Endothelial cell (in vitro differentiated cells): ENCODE measurements at regions not wholly inside any gene's neighbourhood (a gene's known extent, or its start where the extent isn't known, plus 50 kb on each side); places are given as distances from the start of the nearest gene placed in this dataset.

ENCODE experiments used
- DNase-seq: peaks from one replicate; pipeline ENCODE4 v3.0.0; 2021; ENCODE audit warnings: low spot score
- H3K27ac Mint-ChIP-seq: one replicate; pipeline ENCODE4 v1.8.0; 2021; ENCODE audit warnings: mixed read lengths, inconsistent platforms; ENCODE audit not compliant: unreplicated experiment
- H3K27me3 Mint-ChIP-seq: one replicate; pipeline ENCODE4 v1.8.0; 2021; ENCODE audit warnings: mild to moderate bottlenecking, moderate library complexity, mixed read lengths, inconsistent platforms; ENCODE audit not compliant: unreplicated experiment
- H3K36me3 Mint-ChIP-seq: one replicate; pipeline ENCODE4 v1.8.0; 2021; ENCODE audit warnings: mild to moderate bottlenecking, low read depth, mixed read lengths, inconsistent platforms; ENCODE audit not compliant: unreplicated experiment
- H3K4me1 Mint-ChIP-seq: one replicate; pipeline ENCODE4 v1.8.0; 2021; ENCODE audit warnings: mild to moderate bottlenecking, mixed read lengths, inconsistent platforms; ENCODE audit not compliant: unreplicated experiment
- H3K4me3 Mint-ChIP-seq: one replicate; pipeline ENCODE4 v1.8.0; 2021; ENCODE audit warnings: mild to moderate bottlenecking, mixed read lengths, inconsistent platforms; ENCODE audit not compliant: unreplicated experiment
- H3K9me3 Mint-ChIP-seq: one replicate; pipeline ENCODE4 v1.8.0; 2021; ENCODE audit warnings: mixed read lengths, inconsistent platforms; ENCODE audit not compliant: unreplicated experiment
- CTCF ChIP-seq: fragments of 200-600 bp; sonication (generic); IDR thresholded peaks from one replicate; pipeline ENCODE4 v1.5.0; 2021; ENCODE audit warnings: antibody characterized with exemption; ENCODE audit not compliant: unreplicated experiment

- H3K4me3 Mint-ChIP-seq = no peak overlapping the region
- no peak overlapping the region for H3K27ac Mint-ChIP-seq
- H3K9me3 Mint-ChIP-seq = no peaks in the 10 kb centered on the region
- DNase-seq = no peak
- H3K27me3 Mint-ChIP-seq = peaks cover 5% of the 10 kb centered on the region
- H3K4me1 Mint-ChIP-seq = no peaks in the 10 kb centered on the region
- H3K36me3 Mint-ChIP-seq = no peaks in the 10 kb centered on the region
- no peak for TF ChIP-seq CTCF
Observed at GRCh38 chr7:47196737-47197136, 385.2 kb downstream of the TNS3 start.

- no peaks in the 10 kb centered on the region for H3K9me3 Mint-ChIP-seq
- no peak for TF ChIP-seq CTCF
- H3K4me3 Mint-ChIP-seq = no peak overlapping the region
- no peaks in the 10 kb centered on the region for H3K4me1 Mint-ChIP-seq
- no peak overlapping the region for H3K27ac Mint-ChIP-seq
- H3K36me3 Mint-ChIP-seq = no peaks in the 10 kb centered on the region
- H3K27me3 Mint-ChIP-seq = peaks cover 5% of the 10 kb centered on the region
- DNase-seq = no peak
Observed at GRCh38 chr7:47196106-47196645, 385.7 kb downstream of the TNS3 start.

GRCh38 chr7:47195641-47196040 is 386.3 kb downstream of the TNS3 start:
- Mint-ChIP-seq H3K4me3 (no peak overlapping the region), H3K9me3 (no peaks in the 10 kb centered on the region), H3K4me1 (no peaks in the 10 kb centered on the region), H3K27ac (no peak overlapping the region), H3K27me3 (peaks cover 5% of the 10 kb centered on the region), H3K36me3 (no peaks in the 10 kb centered on the region)
- peak; percentile 14 for DNase-seq
- TF ChIP-seq CTCF = peak; percentile 66

- no peak for TF ChIP-seq CTCF
- Mint-ChIP-seq H3K9me3 (no peaks in the 10 kb centered on the region), H3K36me3 (no peaks in the 10 kb centered on the region), H3K27me3 (peaks cover 5% of the 10 kb centered on the region), H3K4me1 (no peaks in the 10 kb centered on the region), H3K4me3 (no peak overlapping the region), H3K27ac (no peak overlapping the region)
- no peak for DNase-seq
Observed at GRCh38 chr7:47194516-47195057, 387.3 kb downstream of the TNS3 start.

GRCh38 chr7:47192978-47193377 is 388.9 kb downstream of the TNS3 start:
- Mint-ChIP-seq H3K27me3 (peaks cover 7% of the 10 kb centered on the region), H3K4me3 (no peak overlapping the region), H3K4me1 (no peaks in the 10 kb centered on the region), H3K27ac (no peak overlapping the region), H3K36me3 (no peaks in the 10 kb centered on the region), H3K9me3 (no peaks in the 10 kb centered on the region)
- DNase-seq = no peak
- no peak for TF ChIP-seq CTCF
